NB4 (cell line): ENCODE measurements at regions not wholly inside any gene's neighbourhood (a gene's known extent, or its start where the extent isn't known, plus 50 kb on each side); places are given as distances from the start of the nearest gene placed in this dataset.
"Not testable (repeated sequence)": the region's sequence is repeated elsewhere in the genome, so short reads cannot be mapped to it uniquely, and the experiment has no call there.

Experiments
- MYC ChIP-seq: IDR thresholded peaks from 2 replicates; pipeline ENCODE4 v1.6.1; 2011; ENCODE audit warnings: low read depth, low read length
- POLR2A ChIP-seq: IDR thresholded peaks from 2 replicates; pipeline ENCODE4 v1.6.1; 2011; ENCODE audit warnings: mild to moderate bottlenecking; ENCODE audit not compliant: insufficient read length; ENCODE audit errors: extremely low read depth
- TF ChIP-seq, protein P1 (sequence below): IDR thresholded peaks from one replicate; pipeline ENCODE4 v1.5.1; 2012; ENCODE audit warnings: low read depth, low read length
- TF ChIP-seq, protein P2 (sequence below): IDR thresholded peaks from 2 replicates; pipeline ENCODE4 v1.6.1; 2011; ENCODE audit warnings: low read depth, low read length

GRCh38 chrX:80508083-80508482 lies 87.8 kb downstream of the TENT5D start:
- not testable (repeated sequence) for TF ChIP-seq POLR2A, MYC
- TF ChIP-seq, protein P1, sequence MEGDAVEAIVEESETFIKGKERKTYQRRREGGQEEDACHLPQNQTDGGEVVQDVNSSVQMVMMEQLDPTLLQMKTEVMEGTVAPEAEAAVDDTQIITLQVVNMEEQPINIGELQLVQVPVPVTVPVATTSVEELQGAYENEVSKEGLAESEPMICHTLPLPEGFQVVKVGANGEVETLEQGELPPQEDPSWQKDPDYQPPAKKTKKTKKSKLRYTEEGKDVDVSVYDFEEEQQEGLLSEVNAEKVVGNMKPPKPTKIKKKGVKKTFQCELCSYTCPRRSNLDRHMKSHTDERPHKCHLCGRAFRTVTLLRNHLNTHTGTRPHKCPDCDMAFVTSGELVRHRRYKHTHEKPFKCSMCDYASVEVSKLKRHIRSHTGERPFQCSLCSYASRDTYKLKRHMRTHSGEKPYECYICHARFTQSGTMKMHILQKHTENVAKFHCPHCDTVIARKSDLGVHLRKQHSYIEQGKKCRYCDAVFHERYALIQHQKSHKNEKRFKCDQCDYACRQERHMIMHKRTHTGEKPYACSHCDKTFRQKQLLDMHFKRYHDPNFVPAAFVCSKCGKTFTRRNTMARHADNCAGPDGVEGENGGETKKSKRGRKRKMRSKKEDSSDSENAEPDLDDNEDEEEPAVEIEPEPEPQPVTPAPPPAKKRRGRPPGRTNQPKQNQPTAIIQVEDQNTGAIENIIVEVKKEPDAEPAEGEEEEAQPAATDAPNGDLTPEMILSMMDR, result not testable (repeated sequence)
- TF ChIP-seq, protein P2, sequence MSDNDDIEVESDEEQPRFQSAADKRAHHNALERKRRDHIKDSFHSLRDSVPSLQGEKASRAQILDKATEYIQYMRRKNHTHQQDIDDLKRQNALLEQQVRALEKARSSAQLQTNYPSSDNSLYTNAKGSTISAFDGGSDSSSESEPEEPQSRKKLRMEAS, result not testable (repeated sequence)
